IMR-90 (cell line): ENCODE measurements at regions not wholly inside any gene's neighbourhood (a gene's known extent, or its start where the extent isn't known, plus 50 kb on each side); places are given as distances from the start of the nearest gene placed in this dataset.

Experiments
- BHLHE40 ChIP-seq: fragments of 150-350 bp; IDR thresholded peaks from 2 replicates; pipeline ENCODE4 v1.6.1; 2016; ENCODE audit warnings: mild to moderate bottlenecking, low read depth, low read length
- CHD1 ChIP-seq: IDR thresholded peaks from 2 replicates; pipeline ENCODE4 v1.6.1; 2012; ENCODE audit warnings: low read depth, low read length, improper control_type of control experiment
- CTCF ChIP-seq: conservative IDR thresholded peaks from 2 replicates; pipeline ENCODE4 v1.5.1; 2012; ENCODE audit warnings: mild to moderate bottlenecking, low read depth, low read length, improper control_type of control experiment
- ELK1 ChIP-seq: fragments of 150-350 bp; IDR thresholded peaks from 2 replicates; pipeline ENCODE4 v1.6.1; 2016; ENCODE audit warnings: low read depth, mild to moderate bottlenecking, low read length, moderate library complexity, borderline replicate concordance
- FOS ChIP-seq: fragments of 150-350 bp; IDR thresholded peaks from 2 replicates; pipeline ENCODE4 v1.6.1; 2016; ENCODE audit warnings: low read depth, low read length
- MAFK ChIP-seq: IDR thresholded peaks from 2 replicates; pipeline ENCODE4 v1.6.1; 2012; ENCODE audit warnings: low read depth, low read length, improper control_type of control experiment
- POLR2A ChIP-seq: IDR thresholded peaks from 2 replicates; pipeline ENCODE4 v1.6.1; 2012; ENCODE audit warnings: mild to moderate bottlenecking, low read depth, low read length
- RAD21 ChIP-seq: IDR thresholded peaks from 2 replicates; pipeline ENCODE4 v1.6.1; 2012; ENCODE audit warnings: low read length, improper control_type of control experiment
- RCOR1 ChIP-seq: IDR thresholded peaks from 2 replicates; pipeline ENCODE4 v1.6.1; 2012; ENCODE audit warnings: mild to moderate bottlenecking, low read length, improper control_type of control experiment; ENCODE audit not compliant: insufficient replicate concordance

- no peak for TF ChIP-seq CTCF
- TF ChIP-seq POLR2A, result no peak
- TF ChIP-seq MAFK, result peak; percentile 74
- TF ChIP-seq FOS, result no peak
- no peak for TF ChIP-seq RAD21
- TF ChIP-seq BHLHE40, result no peak
- TF ChIP-seq CHD1, result no peak
- no peak for TF ChIP-seq RCOR1
- TF ChIP-seq ELK1, result no peak
Observed at GRCh38 chr4:35673137-35673536, 571.2 kb downstream of the ARAP2 start.
